ENCODE measurements at regions not wholly inside any gene's neighbourhood (a gene's known extent, or its start where the extent isn't known, plus 50 kb on each side); places are given as distances from the start of the nearest gene placed in this dataset.

GRCh38 chr1:110785055-110785454 lies 87.9 kb upstream of the CD53 start:
- Histone ChIP-seq H3K27ac (no peak overlapping the region), H3K4me1 (peaks cover 0 to 10% (median 4%) of the 10 kb centered on the region in 9 donors), H3K36me3 (no peaks in the 10 kb centered on the region), H3K4me3 (no peak overlapping the region), H3K27me3 (peaks cover 0 to 52% (median 21%) of the 10 kb centered on the region in 7 donors), H3K9me3 (peaks cover 0 to 18% (median 10%) of the 10 kb centered on the region in 11 donors)
- ATAC-seq (no peak), DNase-seq (no peak)
- WGBS, 2 donors, result 49 to 53% methylated on average over 3 of the region's 3 CpGs
- no peak for TF ChIP-seq CTCF (IDR thresholded peaks at IDR 0.05)
- intact Hi-C loops (cut with DNase I), result loop anchor here in 5 of 10 donors (10.0 kb wide), 2 partner anchors 230 to 260 kb away; no protein-coding TSS in a partner anchor

- TF ChIP-seq CTCF (IDR thresholded peaks at IDR 0.05), result peak; percentile 78 to 98 (median 94)
- WGBS, 2 donors, result 1 to 8% methylated on average over 5 of the region's 5 CpGs
- DNase-seq (peak in 1 of 2 donors; percentile 29), ATAC-seq (peak in 7 of 8 donors; percentile 35 to 72 (median 58))
- H3K36me3 ChIP-seq, result no peaks in the 10 kb centered on the region
- peaks cover 0 to 14% (median 4%) of the 10 kb centered on the region in 9 donors for H3K4me1 ChIP-seq
- H3K4me3 ChIP-seq, result no peak overlapping the region
- no peak overlapping the region for H3K27ac ChIP-seq
- H3K27me3 ChIP-seq, result peaks cover 0 to 48% (median 21%) of the 10 kb centered on the region in 7 donors
- intact Hi-C loops (cut with DNase I), result loop anchor here (1.0 to 10.0 kb wide), 8 partner anchors 151 to 259 kb away; no protein-coding TSS in a partner anchor
- H3K9me3 ChIP-seq, result peaks cover 0 to 6% (median 2%) of the 10 kb centered on the region in 11 donors
Observed at GRCh38 chr1:110783292-110783918, 89.5 kb upstream of the CD53 start.

GRCh38 chr1:110781525-110781924 lies 91.4 kb upstream of the CD53 start:
- Histone ChIP-seq H3K36me3 (no peaks in the 10 kb centered on the region), H3K27ac (no peak overlapping the region), H3K27me3 (peaks cover 0 to 34% (median 13%) of the 10 kb centered on the region in 7 donors), H3K9me3 (no peaks in the 10 kb centered on the region), H3K4me3 (no peak overlapping the region), H3K4me1 (peaks cover 0 to 28% (median 3%) of the 10 kb centered on the region in 9 donors)
- DNase-seq (no peak), ATAC-seq (no peak)
- WGBS, 2 donors, result 76 to 77% methylated on average over 2 of the region's 2 CpGs
- TF ChIP-seq CTCF (IDR thresholded peaks at IDR 0.05), result no peak
- intact Hi-C loops (cut with DNase I), result loop anchor here (5.0 to 10.0 kb wide), 5 partner anchors 149 to 257 kb away; no protein-coding TSS in a partner anchor

- Histone ChIP-seq H3K27me3 (peaks cover 0 to 31% (median 11%) of the 10 kb centered on the region in 7 donors), H3K4me3 (no peak overlapping the region), H3K4me1 (peaks cover 0 to 35% (median 3%) of the 10 kb centered on the region in 9 donors), H3K9me3 (no peaks in the 10 kb centered on the region), H3K27ac (no peak overlapping the region), H3K36me3 (no peaks in the 10 kb centered on the region)
- 22% methylated on average over 31 of the region's 31 CpGs for WGBS, 2 donors
- intact Hi-C loops (cut with DNase I), result loop anchor here (5.0 to 10.0 kb wide), 5 partner anchors 149 to 256 kb away; no protein-coding TSS in a partner anchor
- TF ChIP-seq CTCF (IDR thresholded peaks at IDR 0.05), result peak; percentile 72 to 93 (median 88)
- ATAC-seq (peak; percentile 43 to 72 (median 60)), DNase-seq (peak; percentile 38 to 54)
Observed at GRCh38 chr1:110780600-110781484, 92.1 kb upstream of the CD53 start.
